ENCODE measurements at regions not wholly inside any gene's neighbourhood (a gene's known extent, or its start where the extent isn't known, plus 50 kb on each side); places are given as distances from the start of the nearest gene placed in this dataset.

GRCh38 chr2:239876948-239877289, 148.2 kb downstream of the NDUFA10 start:
- TF ChIP-seq CTCF (IDR thresholded peaks at IDR 0.05) (no peak), POLR2A (IDR thresholded peaks at IDR 0.05) (no peak)
